Dermis blood vessel endothelial cell (primary cell): ENCODE measurements at regions not wholly inside any gene's neighbourhood (a gene's known extent, or its start where the extent isn't known, plus 50 kb on each side); places are given as distances from the start of the nearest gene placed in this dataset.
"Not testable (repeated sequence)": the region's sequence is repeated elsewhere in the genome, so short reads cannot be mapped to it uniquely, and the experiment has no call there.

Source experiments
- DNase-seq: peaks from one replicate; pipeline ENCODE4 v3.0.0; 2010

- no peak for DNase-seq
These were observed 85.1 kb upstream of the HES1 start for GRCh38 chr3:194050782-194051320.

- no peak for DNase-seq
These were observed 84.4 kb upstream of the HES1 start for GRCh38 chr3:194051366-194052149.

- no peak for DNase-seq
These were observed 82.8 kb upstream of the HES1 start for GRCh38 chr3:194053136-194053535.

- DNase-seq: no peak
These were observed 81.9 kb upstream of the HES1 start for GRCh38 chr3:194054016-194054415.

GRCh38 chr3:194054540-194054939, 81.4 kb upstream of the HES1 start:
- no peak for DNase-seq

- DNase-seq: no peak
These were observed 81.0 kb upstream of the HES1 start for GRCh38 chr3:194054961-194055360.

- DNase-seq: not testable (repeated sequence)
These were observed 79.6 kb upstream of the HES1 start for GRCh38 chr3:194056323-194056722.

GRCh38 chr3:194056731-194057415, 79.1 kb upstream of the HES1 start:
- DNase-seq: no peak

GRCh38 chr3:194057570-194058188, 78.3 kb upstream of the HES1 start:
- no peak for DNase-seq

GRCh38 chr3:194058189-194058571, 77.8 kb upstream of the HES1 start:
- DNase-seq: peak; percentile 64

- no peak for DNase-seq
These were observed 77.2 kb upstream of the HES1 start for GRCh38 chr3:194058753-194059152.

- DNase-seq: no peak
These were observed 74.4 kb upstream of the HES1 start for GRCh38 chr3:194061421-194062030.

- no peak for DNase-seq
These were observed 73.1 kb upstream of the HES1 start for GRCh38 chr3:194062830-194063229.

GRCh38 chr3:194064380-194065332, 71.3 kb upstream of the HES1 start:
- no peak for DNase-seq

GRCh38 chr3:194067327-194067726, 68.6 kb upstream of the HES1 start:
- DNase-seq: not testable (repeated sequence)

- DNase-seq: peak; percentile 70
These were observed 68.0 kb upstream of the HES1 start for GRCh38 chr3:194067949-194068362.

GRCh38 chr3:194069421-194070219, 66.3 kb upstream of the HES1 start:
- DNase-seq: no peak

- no peak for DNase-seq
These were observed 65.7 kb upstream of the HES1 start for GRCh38 chr3:194070220-194070633.

GRCh38 chr3:194070634-194071409, 65.1 kb upstream of the HES1 start:
- DNase-seq: peak; percentile 98

- DNase-seq: no peak
These were observed 63.9 kb upstream of the HES1 start for GRCh38 chr3:194072097-194072428.
